CD14-positive monocyte (primary cell): ENCODE measurements at regions not wholly inside any gene's neighbourhood (a gene's known extent, or its start where the extent isn't known, plus 50 kb on each side); places are given as distances from the start of the nearest gene placed in this dataset.

Experiments used
- DNase-seq, 3 donors: peaks; one replicate each; pipeline ENCODE4 v3.0.0-alpha.2; 2011 to 2022
- H2AFZ ChIP-seq: 2 replicates; pipeline ENCODE4 v1.6.0; 2012; ENCODE audit warnings: mild to moderate bottlenecking, low read depth, low read length, inconsistent platforms; ENCODE audit not compliant: insufficient read depth, poor library complexity, severe bottlenecking
- H3K27ac ChIP-seq, 2 donors: 1 replicate in 1 of 2; 2 replicates in 1 of 2; pipeline ENCODE4 v1.5.1; 2012 to 2013; ENCODE audit warnings: low read length in 2 of 2, control low read depth in 1 of 2, inconsistent platforms in 1 of 2, low read depth in 1 of 2, mild to moderate bottlenecking in 1 of 2
- H3K27me3 ChIP-seq, 2 donors: one replicate each; pipeline versions ENCODE4 v1.6.0 to v1.6.1; 2011 to 2013; ENCODE audit warnings: low read length in 2 of 2; ENCODE audit not compliant: control insufficient read depth in 2 of 2, insufficient read depth in 2 of 2
- H3K36me3 ChIP-seq, 2 donors: replicated peaks in 1 of 2; 1 replicate in 1 of 2; 2 replicates in 1 of 2; pipeline versions ENCODE4 v1.5.1 to v1.6.1; 2012 to 2013; ENCODE audit warnings: low read length in 2 of 2, control low read depth in 1 of 2, inconsistent platforms in 1 of 2, mild to moderate bottlenecking in 1 of 2; ENCODE audit not compliant: insufficient read depth in 2 of 2, control insufficient read depth in 1 of 2
- H3K4me1 ChIP-seq, 2 donors: 1 replicate in 1 of 2; 2 replicates in 1 of 2; pipeline versions ENCODE4 v1.5.1 to v1.6.1; 2012 to 2013; ENCODE audit warnings: low read length in 2 of 2, control low read depth in 1 of 2, inconsistent platforms in 1 of 2, mild to moderate bottlenecking in 1 of 2, moderate library complexity in 1 of 2; ENCODE audit not compliant: insufficient read depth in 2 of 2, control insufficient read depth in 1 of 2
- H3K4me2 ChIP-seq: replicated peaks from 2 replicates; pipeline ENCODE3; 2012; ENCODE audit warnings: low read length, moderate library complexity, mild to moderate bottlenecking; ENCODE audit not compliant: poor library complexity, severe bottlenecking; ENCODE audit errors: extremely low read depth
- H3K4me3 ChIP-seq, 3 experiments: fragments of 200-600 bp in 1 of 3; sonication (generic) in 1 of 3; replicated peaks in 1 of 3; 1 replicate in 2 of 3; 2 replicates in 1 of 3; pipeline ENCODE4 v1.5.1; 2011 to 2013; ENCODE audit warnings: low read length in 3 of 3, mild to moderate bottlenecking in 3 of 3, control low read depth in 2 of 3, low read depth in 2 of 3, inconsistent platforms in 1 of 3, moderate library complexity in 1 of 3
- H3K79me2 ChIP-seq: 2 replicates; pipeline ENCODE4 v1.6.0; 2012; ENCODE audit warnings: mild to moderate bottlenecking, control low read depth, inconsistent platforms, low read length, moderate library complexity; ENCODE audit not compliant: insufficient read depth
- H3K9ac ChIP-seq: 2 replicates; pipeline ENCODE4 v1.6.0; 2017; ENCODE audit warnings: low read length, mild to moderate bottlenecking; ENCODE audit not compliant: insufficient read depth, poor library complexity, severe bottlenecking
- H3K9me3 ChIP-seq, 2 donors: replicated peaks in 1 of 2; 1 replicate in 1 of 2; 2 replicates in 1 of 2; pipeline versions ENCODE4 v1.5.1 to v1.6.1; 2012 to 2013; ENCODE audit warnings: low read length in 2 of 2, control low read depth in 1 of 2; ENCODE audit not compliant: control insufficient read depth in 1 of 2, insufficient read depth in 1 of 2
- H4K20me1 ChIP-seq: 2 replicates; pipeline ENCODE4 v1.6.0; 2012; ENCODE audit warnings: mild to moderate bottlenecking, low read length, control low read depth, moderate library complexity; ENCODE audit not compliant: insufficient read depth
- H3K27ac Mint-ChIP-seq, 7 donors: one replicate each; pipeline ENCODE4 v1.8.0; 2020; ENCODE audit warnings: mild to moderate bottlenecking in 7 of 7, mixed read lengths in 7 of 7, moderate library complexity in 6 of 7, inconsistent platforms in 2 of 7
- H3K27me3 Mint-ChIP-seq, 3 donors: one replicate each; pipeline ENCODE4 v1.8.0; 2021 to 2022; ENCODE audit warnings: low read depth in 3 of 3, mild to moderate bottlenecking in 3 of 3, mixed read lengths in 3 of 3, moderate library complexity in 3 of 3, inconsistent platforms in 1 of 3
- H3K36me3 Mint-ChIP-seq, 2 donors: one replicate each; pipeline ENCODE4 v1.8.0; 2020; ENCODE audit warnings: mixed read lengths in 2 of 2, inconsistent platforms in 1 of 2, mild to moderate bottlenecking in 1 of 2
- H3K4me1 Mint-ChIP-seq: one replicate; pipeline ENCODE4 v1.8.0; 2020; ENCODE audit warnings: mild to moderate bottlenecking, mixed read lengths
- H3K4me3 Mint-ChIP-seq, 2 donors: one replicate each; pipeline ENCODE4 v1.8.0; 2020; ENCODE audit warnings: mild to moderate bottlenecking in 2 of 2, mixed read lengths in 2 of 2, moderate library complexity in 1 of 2
- H3K9me3 Mint-ChIP-seq, 7 donors: one replicate each; pipeline ENCODE4 v1.8.0; 2020 to 2022; ENCODE audit warnings: mixed read lengths in 7 of 7, mild to moderate bottlenecking in 6 of 7, moderate library complexity in 6 of 7, inconsistent platforms in 2 of 7
- CTCF ChIP-seq: fragments of 200-600 bp; IDR thresholded peaks from one replicate; pipeline ENCODE4 v1.8.0; 2022; ENCODE audit warnings: antibody characterized with exemption, mild to moderate bottlenecking
- WGBS: methylation state at CpG from one replicate; pipeline ENCODE4 v1.1.5; 2013; ENCODE audit warnings: missing lambda C conversion rate; ENCODE audit not compliant: insufficient coverage; 5-methylcytosine and 5-hydroxymethylcytosine counted together
- intact Hi-C, 2 donors: fragments of 100-400 bp; cut with micrococcal nuclease; formaldehyde crosslinking; loops; one replicate each; pipeline versions ENCODE4 v1.15.0 to v1.15.1; 2023

- Histone ChIP-seq H2AFZ (no peak overlapping the region), H3K79me2 (no peaks in the 10 kb centered on the region), H3K4me3 (no peak overlapping the region), H3K9me3 (no peaks in the 10 kb centered on the region), H3K36me3 (no peaks in the 10 kb centered on the region), H3K4me2 (no peak overlapping the region), H3K27me3 (no peaks in the 10 kb centered on the region), H3K27ac (no peak overlapping the region), H3K9ac (no peak overlapping the region), H4K20me1 (no peaks in the 10 kb centered on the region), H3K4me1 (no peaks in the 10 kb centered on the region)
- no peak overlapping the region for H3K27ac Mint-ChIP-seq
- H3K9me3 Mint-ChIP-seq, result peaks cover 0 to 2% (median 0%) of the 10 kb centered on the region in 7 donors
- no peak for TF ChIP-seq CTCF
- H3K27me3 Mint-ChIP-seq, result no peaks in the 10 kb centered on the region
- no CpG with 5 or more reads among the region's 2 CpGs for whole genome bisulfite sequencing
- no peak for DNase-seq
- peaks cover under 1% of the 10 kb centered on the region for H3K4me1 Mint-ChIP-seq
- no peaks in the 10 kb centered on the region for H3K36me3 Mint-ChIP-seq
- no peak overlapping the region for H3K4me3 Mint-ChIP-seq
- intact Hi-C loops, result no loop called here
Observed at GRCh38 chr1:61583703-61584102, 141.2 kb downstream of the TM2D1 start.

GRCh38 chr1:61581251-61581650, 143.7 kb downstream of the TM2D1 start:
- H3K36me3 ChIP-seq, result no peaks in the 10 kb centered on the region
- no peaks in the 10 kb centered on the region for H3K9me3 ChIP-seq
- no peak overlapping the region for H3K4me2 ChIP-seq
- no peak overlapping the region for H3K27ac Mint-ChIP-seq
- peaks cover 0 to under 1% (median 0%) of the 10 kb centered on the region in 3 donors for H3K27me3 Mint-ChIP-seq
- H3K4me1 ChIP-seq, result no peaks in the 10 kb centered on the region
- H4K20me1 ChIP-seq, result no peaks in the 10 kb centered on the region
- no peak for DNase-seq
- no peaks in the 10 kb centered on the region for H3K36me3 Mint-ChIP-seq
- H2AFZ ChIP-seq, result no peak overlapping the region
- intact Hi-C loops, result no loop called here
- H3K27me3 ChIP-seq, result no peaks in the 10 kb centered on the region
- TF ChIP-seq CTCF, result no peak
- H3K4me3 ChIP-seq, result no peak overlapping the region
- no peaks in the 10 kb centered on the region for H3K4me1 Mint-ChIP-seq
- WGBS, result no CpG with 5 or more reads among the region's 2 CpGs
- no peak overlapping the region for H3K27ac ChIP-seq
- no peak overlapping the region for H3K9ac ChIP-seq
- H3K79me2 ChIP-seq, result no peaks in the 10 kb centered on the region
- peaks cover 0 to 5% (median 0%) of the 10 kb centered on the region in 7 donors for H3K9me3 Mint-ChIP-seq
- H3K4me3 Mint-ChIP-seq, result no peak overlapping the region
